ENCODE measurements at regions not wholly inside any gene's neighbourhood (a gene's known extent, or its start where the extent isn't known, plus 50 kb on each side); places are given as distances from the start of the nearest gene placed in this dataset.
"Not testable (repeated sequence)": the region's sequence is repeated elsewhere in the genome, so short reads cannot be mapped to it uniquely, and the experiment has no call there.

DNA sequence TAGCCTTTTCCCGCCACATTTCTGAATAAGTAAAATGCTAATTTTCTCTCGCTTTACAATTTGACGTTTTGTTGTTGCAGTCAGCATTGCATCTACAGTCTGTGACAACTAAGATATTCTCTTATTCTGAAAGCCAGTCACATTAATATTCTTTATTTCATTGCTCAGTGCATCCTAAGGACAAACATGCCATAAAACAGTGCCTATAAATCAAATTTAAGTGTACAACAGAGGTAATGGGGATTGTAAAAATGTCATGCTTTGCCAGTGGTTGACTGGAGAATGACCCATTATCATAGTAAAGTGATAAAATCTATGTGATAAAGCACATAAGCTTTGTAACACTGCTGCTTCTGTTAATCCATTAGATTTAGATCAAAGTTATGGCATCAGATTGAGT, 1850.0 kb upstream of the ACO1 start:
- intact Hi-C loops (cut with DNase I), result no loop called here
- no peak overlapping the region for H3K27ac ChIP-seq
- H3K4me1 ChIP-seq (replicated peaks), result no peaks in the 10 kb centered on the region
- H3K9me3 ChIP-seq, result no peaks in the 10 kb centered on the region
- 76% methylated on average over 3 of the region's 3 CpGs for WGBS
- DNase-seq (ENCODE audit: low spot score), result no peak
- H3K27me3 ChIP-seq (replicated peaks; ENCODE audit: insufficient read depth), result no peaks in the 10 kb centered on the region
- TF ChIP-seq, protein P1, sequence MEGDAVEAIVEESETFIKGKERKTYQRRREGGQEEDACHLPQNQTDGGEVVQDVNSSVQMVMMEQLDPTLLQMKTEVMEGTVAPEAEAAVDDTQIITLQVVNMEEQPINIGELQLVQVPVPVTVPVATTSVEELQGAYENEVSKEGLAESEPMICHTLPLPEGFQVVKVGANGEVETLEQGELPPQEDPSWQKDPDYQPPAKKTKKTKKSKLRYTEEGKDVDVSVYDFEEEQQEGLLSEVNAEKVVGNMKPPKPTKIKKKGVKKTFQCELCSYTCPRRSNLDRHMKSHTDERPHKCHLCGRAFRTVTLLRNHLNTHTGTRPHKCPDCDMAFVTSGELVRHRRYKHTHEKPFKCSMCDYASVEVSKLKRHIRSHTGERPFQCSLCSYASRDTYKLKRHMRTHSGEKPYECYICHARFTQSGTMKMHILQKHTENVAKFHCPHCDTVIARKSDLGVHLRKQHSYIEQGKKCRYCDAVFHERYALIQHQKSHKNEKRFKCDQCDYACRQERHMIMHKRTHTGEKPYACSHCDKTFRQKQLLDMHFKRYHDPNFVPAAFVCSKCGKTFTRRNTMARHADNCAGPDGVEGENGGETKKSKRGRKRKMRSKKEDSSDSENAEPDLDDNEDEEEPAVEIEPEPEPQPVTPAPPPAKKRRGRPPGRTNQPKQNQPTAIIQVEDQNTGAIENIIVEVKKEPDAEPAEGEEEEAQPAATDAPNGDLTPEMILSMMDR (IDR thresholded peaks at IDR 0.05), result no peak
- TF ChIP-seq POLR2AphosphoS5 (IDR thresholded peaks at IDR 0.05) (no peak), POLR2A (IDR thresholded peaks at IDR 0.05) (no peak)
- H3K36me3 ChIP-seq, result no peaks in the 10 kb centered on the region
- no peak overlapping the region for H3K4me3 ChIP-seq

DNA sequence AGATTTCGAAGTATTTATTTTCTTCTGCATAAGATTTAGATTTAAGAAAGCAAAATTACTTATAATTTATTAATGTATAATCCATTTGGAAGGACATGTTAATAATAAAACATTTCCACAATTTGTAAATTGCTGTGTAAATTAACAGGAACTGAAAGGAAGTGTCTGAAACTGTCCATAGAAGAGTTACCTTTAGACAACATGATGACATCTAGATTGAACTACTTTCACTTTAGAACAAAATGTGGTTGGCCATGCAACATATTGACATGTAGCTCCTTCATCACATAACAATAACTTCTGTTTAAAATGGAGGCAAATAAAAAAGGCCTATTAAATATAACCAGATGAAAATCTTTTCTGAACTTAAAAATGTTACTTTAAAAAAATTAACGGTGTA, 1849.5 kb upstream of the ACO1 start:
- DNase-seq (ENCODE audit: low spot score), result no peak
- 62% methylated on average over 2 of the region's 2 CpGs for WGBS
- intact Hi-C loops (cut with DNase I), result no loop called here

DNA sequence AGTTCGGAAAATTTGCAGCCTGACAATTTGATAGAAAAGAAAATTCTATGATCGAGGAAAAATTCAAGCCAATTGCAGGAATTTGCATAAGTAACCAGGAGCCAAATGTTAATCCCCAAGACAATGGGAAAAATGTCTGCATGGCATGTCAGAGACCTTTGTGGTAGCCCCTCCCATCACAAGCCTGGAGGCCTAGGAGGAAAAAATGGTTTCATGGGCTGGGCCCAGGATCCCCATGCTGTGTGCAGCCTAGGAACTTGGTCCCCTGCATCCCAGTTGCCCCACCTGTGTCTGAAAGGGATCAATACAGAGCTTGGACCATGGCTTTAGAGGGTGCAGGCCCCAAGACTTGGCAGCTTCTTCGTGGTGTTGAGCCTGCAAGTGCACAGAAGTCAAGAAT, 1847.9 kb upstream of the ACO1 start:
- intact Hi-C loops (cut with DNase I), result no loop called here
- H3K4me3 ChIP-seq, result no peak overlapping the region
- TF ChIP-seq POLR2A (IDR thresholded peaks at IDR 0.05) (no peak), POLR2AphosphoS5 (IDR thresholded peaks at IDR 0.05) (no peak)
- TF ChIP-seq, protein P1 (IDR thresholded peaks at IDR 0.05), result no peak
- no peaks in the 10 kb centered on the region for H3K9me3 ChIP-seq
- H3K36me3 ChIP-seq, result no peaks in the 10 kb centered on the region
- WGBS, result 54% methylated on average over 3 of the region's 3 CpGs
- H3K27ac ChIP-seq, result no peak overlapping the region
- no peak for DNase-seq (ENCODE audit: low spot score)
- no peaks in the 10 kb centered on the region for H3K27me3 ChIP-seq (replicated peaks; ENCODE audit: insufficient read depth)
- no peaks in the 10 kb centered on the region for H3K4me1 ChIP-seq (replicated peaks)

More for the DNA sequence above, 1849.5 kb upstream of the ACO1 start:
- TF ChIP-seq, protein P1 (IDR thresholded peaks at IDR 0.05), result no peak
- TF ChIP-seq POLR2AphosphoS5 (IDR thresholded peaks at IDR 0.05) (no peak), POLR2A (IDR thresholded peaks at IDR 0.05) (no peak)
- Histone ChIP-seq H3K27ac (no peak overlapping the region), H3K27me3 (replicated peaks; ENCODE audit: insufficient read depth) (no peaks in the 10 kb centered on the region), H3K9me3 (no peaks in the 10 kb centered on the region), H3K4me3 (no peak overlapping the region), H3K4me1 (replicated peaks) (no peaks in the 10 kb centered on the region), H3K36me3 (no peaks in the 10 kb centered on the region)

DNA sequence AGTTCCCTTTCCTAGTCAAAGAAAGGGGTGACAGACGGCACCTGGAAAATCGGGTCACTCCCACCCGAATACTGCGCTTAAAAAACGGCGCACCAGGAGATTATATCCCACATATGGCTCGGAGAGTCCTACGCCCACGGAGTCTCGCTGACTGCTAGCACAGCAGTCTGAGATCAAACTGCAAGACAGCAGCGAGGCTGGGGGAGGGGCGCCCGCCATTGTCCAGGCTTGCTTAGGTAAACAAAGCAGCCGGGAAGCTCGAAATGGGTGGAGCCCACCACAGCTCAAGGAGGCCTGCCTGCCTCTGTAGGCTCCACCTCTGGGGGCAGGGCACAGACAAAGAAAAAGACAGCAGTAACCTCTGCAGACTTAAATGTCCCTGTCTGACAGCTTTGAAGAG, 1844.7 kb upstream of the ACO1 start:
- H3K36me3 ChIP-seq; H3K9me3 ChIP-seq; H3K27me3 ChIP-seq (replicated peaks; ENCODE audit: insufficient read depth); H3K4me1 ChIP-seq (replicated peaks); intact Hi-C loops (cut with DNase I); H3K4me3 ChIP-seq; DNase-seq (ENCODE audit: low spot score); H3K27ac ChIP-seq: not testable (repeated sequence)
- WGBS, result no CpG with 5 or more reads among the region's 15 CpGs

DNA sequence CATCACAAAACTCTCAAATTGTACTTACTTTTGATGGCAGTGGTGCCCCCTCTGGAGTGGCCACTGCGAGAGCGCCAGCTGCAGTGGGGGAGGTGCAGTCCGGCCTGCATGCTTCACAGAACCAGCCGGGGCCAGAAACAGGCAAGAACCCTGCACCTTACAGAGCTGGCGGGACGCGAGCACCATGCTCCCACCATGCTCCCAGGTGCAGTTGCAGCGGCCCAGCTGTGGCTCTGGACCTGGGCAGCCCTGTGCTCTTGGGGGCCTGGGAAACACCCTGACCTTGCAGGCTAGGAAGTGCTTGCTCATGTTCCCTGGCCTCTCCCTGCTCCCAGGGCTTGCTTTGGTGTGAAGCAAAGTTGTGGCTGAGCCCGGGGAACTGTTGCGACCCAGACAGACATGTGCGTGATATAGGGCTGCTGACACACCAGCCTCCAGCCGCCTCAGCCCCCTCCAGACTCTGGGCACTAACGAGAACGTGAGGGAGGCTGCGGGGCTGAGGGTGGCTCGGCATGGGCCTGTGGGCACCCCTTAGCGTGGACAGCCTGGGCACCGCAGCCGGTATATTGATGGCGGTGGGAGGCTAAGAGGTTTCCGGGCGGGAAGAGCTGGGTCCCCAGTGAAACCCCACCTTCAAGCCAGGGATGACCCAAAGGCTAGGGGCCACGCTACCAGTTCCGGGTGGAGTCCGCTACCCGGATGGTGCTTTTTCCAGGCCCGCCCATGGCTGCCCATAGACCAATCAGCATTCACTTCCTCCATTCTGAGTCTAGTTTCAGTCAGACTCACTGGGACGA, 1809.9 kb upstream of the ACO1 start:
- Histone ChIP-seq H3K4me3 (no peak overlapping the region), H3K9me3 (no peaks in the 10 kb centered on the region), H3K36me3 (no peaks in the 10 kb centered on the region), H3K27ac (no peak overlapping the region), H3K27me3 (replicated peaks; ENCODE audit: insufficient read depth) (no peaks in the 10 kb centered on the region), H3K4me1 (replicated peaks) (no peaks in the 10 kb centered on the region)
- DNase-seq (ENCODE audit: low spot score), result no peak
- WGBS, result 93% methylated on average over 28 of the region's 28 CpGs
- intact Hi-C loops (cut with DNase I), result no loop called here
- TF ChIP-seq, protein P1 (IDR thresholded peaks at IDR 0.05), result no peak
- TF ChIP-seq POLR2AphosphoS5 (IDR thresholded peaks at IDR 0.05), result no peak
- no peak for TF ChIP-seq POLR2A (IDR thresholded peaks at IDR 0.05)

Measured in prostate gland (tissue), 2 donors.